ENCODE measurements at regions not wholly inside any gene's neighbourhood (a gene's known extent, or its start where the extent isn't known, plus 50 kb on each side); places are given as distances from the start of the nearest gene placed in this dataset.

- in situ Hi-C loops (cut with MboI; ENCODE audit: low pct_unique_long_range_greater_than_20kb, low sequenced_read_pairs, unreplicated experiment) = no loop called here
- no peak for DNase-seq (ENCODE audit: low spot score)
- no peak for TF ChIP-seq CTCF (IDR thresholded peaks at IDR 0.05; ENCODE audit: extremely low read depth, insufficient read depth, missing control alignments)
Measured at GRCh38 chr7:119219663-119220062, 995.2 kb downstream of the ANKRD7 start.

DNA sequence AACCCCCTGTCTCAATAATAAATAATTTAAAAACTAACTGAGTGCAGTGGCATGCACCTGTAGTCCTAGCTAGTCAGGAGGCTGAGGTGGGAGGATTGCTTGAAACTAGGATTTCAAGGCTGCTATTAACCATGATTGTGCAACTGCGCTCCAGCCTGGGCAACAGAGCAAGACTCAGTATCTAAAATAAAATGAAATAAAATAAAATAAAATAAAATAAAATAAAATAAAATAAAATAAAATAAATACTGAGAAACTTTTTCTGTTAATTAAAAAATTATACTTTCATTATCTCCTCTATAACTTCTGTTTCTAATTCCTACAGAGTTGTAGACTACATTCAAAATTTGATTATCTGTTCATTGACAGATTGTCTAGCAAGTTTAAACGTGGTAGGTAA is 999.4 kb downstream of the ANKRD7 start:
- in situ Hi-C loops (cut with MboI; ENCODE audit: low pct_unique_long_range_greater_than_20kb, low sequenced_read_pairs, unreplicated experiment) = no loop called here
- DNase-seq (ENCODE audit: low spot score) = no peak
- no peak for TF ChIP-seq CTCF (IDR thresholded peaks at IDR 0.05; ENCODE audit: extremely low read depth, insufficient read depth, missing control alignments)

GRCh38 chr7:119228482-119228881 is 1004.0 kb downstream of the ANKRD7 start:
- no peak for DNase-seq (ENCODE audit: low spot score)
- TF ChIP-seq CTCF (IDR thresholded peaks at IDR 0.05; ENCODE audit: extremely low read depth, insufficient read depth, missing control alignments) = no peak
- in situ Hi-C loops (cut with MboI; ENCODE audit: low pct_unique_long_range_greater_than_20kb, low sequenced_read_pairs, unreplicated experiment) = no loop called here

DNA sequence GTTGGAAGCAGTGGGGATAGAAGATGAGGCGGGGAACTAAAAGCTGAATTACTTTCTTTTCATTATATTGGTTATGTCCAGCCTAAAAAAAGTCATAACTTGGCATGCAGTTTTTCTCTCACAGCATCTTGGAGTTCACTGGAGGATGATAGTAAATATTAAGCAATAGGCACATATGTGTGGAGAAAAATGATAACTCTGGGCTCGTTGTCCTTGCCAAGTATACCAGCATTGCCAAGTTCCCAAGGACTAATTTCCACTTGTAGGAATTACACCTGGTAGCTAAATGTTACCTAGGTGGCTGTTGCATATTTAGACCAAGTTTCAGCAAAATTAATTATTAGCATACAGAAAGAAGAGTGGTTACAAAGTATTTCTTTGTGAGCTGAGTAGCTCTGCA is 1007.6 kb downstream of the ANKRD7 start:
- no peak for DNase-seq (ENCODE audit: low spot score)
- in situ Hi-C loops (cut with MboI; ENCODE audit: low pct_unique_long_range_greater_than_20kb, low sequenced_read_pairs, unreplicated experiment) = no loop called here
- TF ChIP-seq CTCF (IDR thresholded peaks at IDR 0.05; ENCODE audit: extremely low read depth, insufficient read depth, missing control alignments) = no peak

DNA sequence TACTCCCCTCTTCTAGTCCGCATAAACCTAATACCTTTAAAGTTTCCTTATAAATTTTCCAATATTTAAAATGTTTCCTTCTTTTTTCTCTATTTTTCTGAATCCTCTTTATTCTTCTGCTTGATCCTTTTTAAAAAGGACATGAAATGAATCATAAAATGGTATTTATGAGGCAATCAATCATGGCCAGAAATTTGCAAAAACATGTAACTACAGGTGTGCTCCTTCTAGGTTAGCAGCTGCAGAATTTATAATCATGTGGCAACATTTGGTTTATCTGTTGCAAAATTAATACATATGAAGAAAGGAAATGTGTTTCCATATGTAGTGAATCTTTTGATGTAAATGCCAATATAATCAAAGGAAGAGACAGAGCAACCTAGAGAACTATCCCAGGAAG is 1008.5 kb downstream of the ANKRD7 start:
- TF ChIP-seq CTCF (IDR thresholded peaks at IDR 0.05; ENCODE audit: extremely low read depth, insufficient read depth, missing control alignments) = no peak
- in situ Hi-C loops (cut with MboI; ENCODE audit: low pct_unique_long_range_greater_than_20kb, low sequenced_read_pairs, unreplicated experiment) = no loop called here
- DNase-seq (ENCODE audit: low spot score) = no peak

DNA sequence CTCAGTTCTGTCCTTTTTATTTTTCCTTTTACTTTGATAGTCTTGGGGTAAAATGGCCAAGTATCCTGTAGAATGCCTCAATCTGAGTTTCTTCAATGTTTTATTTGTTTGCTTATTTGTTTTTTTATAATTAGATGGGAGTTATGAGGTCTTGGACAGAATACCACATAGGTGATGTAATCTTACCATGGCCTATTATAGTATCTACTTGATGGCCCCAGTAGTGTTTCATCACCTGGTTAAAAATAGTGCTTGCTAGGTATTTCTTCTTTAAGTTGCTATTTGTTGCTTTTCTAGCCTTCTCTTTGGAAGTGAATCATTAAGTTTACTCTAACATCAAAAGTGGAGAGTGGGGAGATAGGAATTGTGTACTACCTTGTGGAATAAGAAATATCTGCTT is 1020.0 kb upstream of the KCND2 start:
- in situ Hi-C loops (cut with MboI; ENCODE audit: low pct_unique_long_range_greater_than_20kb, low sequenced_read_pairs, unreplicated experiment) = loop anchor here (25.0 kb wide), 1 partner anchor 1309 kb away; no protein-coding TSS in a partner anchor
- no peak for TF ChIP-seq CTCF (IDR thresholded peaks at IDR 0.05; ENCODE audit: extremely low read depth, insufficient read depth, missing control alignments)
- DNase-seq (ENCODE audit: low spot score) = no peak

DNA sequence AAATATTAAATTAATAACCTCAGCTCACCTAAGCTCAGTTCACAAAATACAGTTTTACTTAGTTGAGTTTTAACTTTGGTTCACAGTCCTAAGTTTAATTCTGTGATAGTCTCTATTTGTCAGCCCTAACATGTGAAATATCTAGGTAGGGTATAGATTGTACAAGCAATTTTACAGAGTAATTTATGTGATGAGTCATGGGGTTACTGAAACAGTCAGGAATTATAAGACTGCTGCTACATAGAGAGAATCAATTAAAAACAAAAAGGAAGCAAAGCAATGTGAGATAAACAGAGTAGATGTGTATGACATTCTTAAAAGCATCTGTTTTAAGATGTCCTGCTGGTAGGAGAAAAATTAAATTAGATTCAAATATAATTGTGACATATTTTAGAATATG is 1018.2 kb upstream of the KCND2 start:
- DNase-seq (ENCODE audit: low spot score) = no peak
- in situ Hi-C loops (cut with MboI; ENCODE audit: low pct_unique_long_range_greater_than_20kb, low sequenced_read_pairs, unreplicated experiment) = loop anchor here (25.0 kb wide), 1 partner anchor 1308 kb away; no protein-coding TSS in a partner anchor
- no peak for TF ChIP-seq CTCF (IDR thresholded peaks at IDR 0.05; ENCODE audit: extremely low read depth, insufficient read depth, missing control alignments)

All from GM13977 (cell line).